HG02571 (cell line): ENCODE measurements at regions not wholly inside any gene's neighbourhood (a gene's known extent, or its start where the extent isn't known, plus 50 kb on each side); places are given as distances from the start of the nearest gene placed in this dataset.
A peak's percentile ranks its signal among the peaks of the same experiment; 100 is the strongest.

Experiments
- ATAC-seq: cut with Tn5 transposase; IDR thresholded peaks from one replicate; pipeline ENCODE4 v1.9.1; 2021; ENCODE audit warnings: mild to moderate bottlenecking, moderate library complexity; ENCODE audit not compliant: unreplicated experiment

GRCh38 chr3:18780959-18781358 lies 355.8 kb upstream of the SATB1 start:
- no peak for ATAC-seq

DNA sequence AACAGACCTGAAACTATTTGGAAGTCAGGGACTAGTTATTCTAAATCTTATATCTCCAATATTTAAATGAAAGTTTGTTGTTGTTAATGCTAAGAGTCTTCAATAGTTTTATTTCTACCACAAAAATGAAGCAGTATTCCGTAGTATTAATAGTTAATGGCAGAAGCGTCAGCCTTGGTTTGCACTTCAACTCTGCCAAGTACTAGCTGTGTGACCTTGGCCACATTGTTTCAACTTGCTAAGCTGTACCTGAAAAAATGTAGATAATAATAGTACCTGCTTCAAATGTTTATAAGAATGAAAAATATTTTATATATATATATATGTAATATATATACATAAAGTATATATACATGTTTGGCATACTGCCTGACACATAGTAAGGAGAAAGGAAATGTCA lies 354.6 kb upstream of the SATB1 start:
- no peak for ATAC-seq

GRCh38 chr3:18778598-18778997 lies 353.5 kb upstream of the SATB1 start:
- ATAC-seq, result no peak

DNA sequence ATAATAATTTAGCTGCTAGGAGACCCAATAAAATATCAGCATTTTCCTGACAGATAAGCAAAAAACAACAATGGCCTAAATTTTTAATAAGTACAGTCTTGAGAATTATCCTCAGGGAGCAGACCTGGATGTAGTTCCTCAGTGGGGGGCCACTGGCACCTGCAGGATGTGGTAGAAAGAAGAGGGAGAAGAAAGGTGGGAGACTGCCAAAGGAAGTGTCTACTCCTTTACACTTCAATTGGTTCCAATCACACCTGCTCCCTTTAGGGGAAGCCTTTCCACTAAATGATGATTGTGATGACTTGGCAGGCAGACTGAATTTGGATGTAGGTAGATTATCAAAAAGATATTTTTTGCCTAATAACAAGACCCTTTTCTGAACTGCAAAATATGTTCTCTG lies 353.0 kb upstream of the SATB1 start:
- no peak for ATAC-seq

DNA sequence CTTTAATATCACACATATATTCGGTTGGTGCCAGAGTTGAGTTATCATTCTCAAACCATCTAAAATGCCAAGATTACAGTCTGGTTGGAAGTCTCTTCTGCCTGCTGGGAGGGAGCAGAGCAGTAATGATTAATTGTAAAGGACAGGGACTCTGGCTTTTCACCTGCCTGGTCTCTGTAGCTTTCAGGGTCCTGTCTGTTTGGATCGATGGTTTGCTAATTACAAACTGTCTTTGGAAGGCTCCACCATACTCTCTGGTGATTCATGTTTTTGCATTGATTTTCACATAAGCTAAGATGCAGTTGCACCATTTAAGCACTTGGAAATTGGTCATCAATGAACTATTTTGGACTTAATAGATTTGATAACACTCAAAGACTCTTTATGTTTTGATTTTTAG lies 350.4 kb upstream of the SATB1 start:
- ATAC-seq, result no peak

GRCh38 chr3:18774319-18775088 lies 349.4 kb upstream of the SATB1 start:
- ATAC-seq, result no peak

GRCh38 chr3:18772699-18773305 lies 347.7 kb upstream of the SATB1 start:
- ATAC-seq, result no peak

DNA sequence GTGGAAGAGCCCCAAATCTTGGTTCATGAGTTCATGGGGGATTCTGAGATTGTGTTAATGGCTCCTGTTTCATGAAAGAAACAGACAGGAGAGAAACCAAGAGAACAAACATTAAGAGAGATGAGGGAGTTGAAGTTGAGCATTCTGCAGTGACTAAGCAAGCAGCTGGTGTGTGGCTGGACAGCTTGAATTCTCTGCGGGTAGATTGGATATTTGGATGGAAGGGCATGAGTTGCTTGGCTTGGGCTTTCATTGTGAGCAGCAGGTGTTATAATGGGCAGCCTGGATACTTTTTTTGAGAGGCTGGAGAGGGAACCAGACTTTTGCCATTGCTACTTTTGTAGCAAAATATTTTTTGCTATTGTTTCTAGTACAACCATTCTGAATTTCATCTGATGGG lies 346.8 kb upstream of the SATB1 start:
- ATAC-seq, result no peak

- no peak for ATAC-seq
These were observed 345.7 kb upstream of the SATB1 start for GRCh38 chr3:18770800-18771199.

- no peak for ATAC-seq
These were observed 342.7 kb upstream of the SATB1 start for GRCh38 chr3:18767756-18768303.

GRCh38 chr3:18766974-18767373 lies 341.8 kb upstream of the SATB1 start:
- no peak for ATAC-seq

GRCh38 chr3:18765662-18766061 lies 340.5 kb upstream of the SATB1 start:
- no peak for ATAC-seq

DNA sequence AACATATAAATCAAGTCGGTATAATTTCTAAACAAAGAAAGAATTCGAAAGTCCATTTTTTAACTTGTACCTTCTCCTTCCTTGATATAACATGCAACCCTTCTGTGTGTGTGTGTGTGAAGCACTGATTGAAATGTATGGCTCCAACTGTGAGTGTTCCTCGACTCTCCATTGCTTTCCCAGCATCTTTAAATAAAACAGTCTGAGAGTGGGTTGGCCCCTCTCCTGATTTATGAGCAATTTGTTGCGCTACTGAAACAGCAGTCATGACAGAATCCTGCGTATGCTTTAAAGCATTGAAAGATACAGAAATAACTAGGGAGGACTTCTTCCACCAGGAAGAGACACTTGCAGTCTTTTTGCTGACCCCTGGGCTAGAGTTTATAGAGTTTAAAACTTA lies 340.0 kb upstream of the SATB1 start:
- no peak for ATAC-seq

- no peak for ATAC-seq
These were observed 336.4 kb upstream of the SATB1 start for GRCh38 chr3:18761530-18761929.

DNA sequence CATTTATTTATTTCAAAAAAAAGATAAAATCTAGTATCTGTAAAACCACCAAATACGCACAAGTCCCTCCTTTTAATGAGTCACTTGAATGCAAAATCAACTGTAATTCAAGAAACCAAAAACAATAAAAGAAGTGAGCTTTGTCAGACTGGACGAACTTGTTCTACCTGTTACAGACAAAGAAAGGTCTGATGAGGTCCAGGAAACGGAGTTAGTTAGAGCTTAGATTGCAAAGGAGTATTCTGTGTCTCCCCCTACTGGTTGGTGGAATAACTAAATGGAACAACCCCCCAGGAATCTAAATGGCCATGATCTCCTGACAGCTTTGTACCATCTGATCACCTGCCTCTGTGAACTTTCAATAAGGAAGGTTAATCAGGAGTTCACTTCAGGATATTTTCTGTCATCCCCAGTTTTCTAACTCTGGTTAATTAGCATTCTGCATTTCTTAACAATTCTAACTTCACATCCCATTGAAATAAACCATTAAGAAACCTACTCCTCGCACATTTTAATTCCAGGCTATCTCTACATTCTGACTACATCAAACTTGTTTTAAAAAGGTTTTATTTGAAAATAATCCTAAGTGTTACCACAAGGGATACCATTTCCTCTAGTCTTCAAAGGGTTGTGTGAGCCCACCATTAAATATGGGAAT lies 333.0 kb upstream of the SATB1 start:
- ATAC-seq, result peak; percentile 83

DNA sequence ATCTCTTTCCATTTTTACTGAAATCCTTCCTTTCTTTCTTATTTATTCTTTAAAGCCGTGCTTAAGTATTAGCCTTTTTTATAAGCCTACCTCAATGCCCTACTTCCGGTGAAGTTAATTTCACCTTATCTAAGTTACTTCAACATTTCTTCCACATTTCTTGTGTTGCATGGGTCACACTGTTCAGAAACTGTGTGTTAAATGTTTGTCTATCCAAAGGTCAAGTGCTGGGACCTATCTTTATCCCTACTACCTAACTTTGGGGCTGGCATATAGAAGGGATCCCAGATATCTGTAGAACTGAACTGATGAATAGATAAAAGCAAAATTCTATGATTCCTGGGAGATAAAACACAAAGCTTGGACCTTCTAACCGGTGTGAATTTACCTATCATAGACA lies 332.3 kb upstream of the SATB1 start:
- no peak for ATAC-seq

GRCh38 chr3:18752273-18752934 lies 327.3 kb upstream of the SATB1 start:
- ATAC-seq, result no peak

GRCh38 chr3:18751514-18751913 lies 326.4 kb upstream of the SATB1 start:
- no peak for ATAC-seq

DNA sequence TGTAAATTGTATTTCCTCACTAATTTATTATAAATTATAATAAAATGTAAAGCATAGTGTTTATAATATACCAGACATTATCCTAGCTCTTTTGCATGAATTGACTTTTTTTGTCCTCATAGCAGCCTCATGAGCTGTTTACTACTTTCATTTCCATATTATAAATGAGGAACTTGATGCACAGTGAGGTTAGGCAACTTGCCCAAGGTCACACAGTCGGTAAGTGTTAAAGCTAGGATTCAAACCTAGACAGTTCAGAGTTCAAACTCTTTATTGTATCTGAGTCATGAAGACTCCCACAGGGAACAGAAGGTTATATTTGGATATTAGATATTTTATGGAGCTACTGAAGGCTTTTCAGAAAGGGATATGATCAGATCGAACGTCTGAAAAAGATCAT lies 322.2 kb upstream of the SATB1 start:
- no peak for ATAC-seq

DNA sequence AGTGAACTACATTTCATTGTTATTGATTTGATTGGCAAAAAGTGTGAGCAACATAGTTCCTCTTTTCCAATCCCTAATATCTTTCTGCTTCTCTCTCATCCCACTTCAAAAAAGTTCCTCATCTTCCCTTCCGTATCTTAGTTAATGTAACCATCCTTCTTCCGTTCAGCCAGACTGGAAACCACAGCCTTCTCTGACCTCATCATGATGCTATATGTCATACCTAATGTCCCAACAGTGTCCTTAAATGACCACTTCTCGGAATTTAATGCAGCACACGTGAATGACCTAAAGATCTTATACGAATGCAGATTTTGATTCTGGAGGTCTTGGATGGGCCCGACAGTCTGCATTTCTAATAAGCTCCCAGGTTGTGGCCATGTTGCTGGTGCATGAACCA lies 320.3 kb upstream of the SATB1 start:
- ATAC-seq, result no peak

GRCh38 chr3:18744472-18744871 lies 319.3 kb upstream of the SATB1 start:
- ATAC-seq, result no peak
